ENCODE measurements at regions not wholly inside any gene's neighbourhood (a gene's known extent, or its start where the extent isn't known, plus 50 kb on each side); places are given as distances from the start of the nearest gene placed in this dataset.

GRCh38 chr12:118727979-118728366 is 253.4 kb upstream of the SRRM4 start:
- H2AFZ ChIP-seq: no peak overlapping the region
- H3K4me2 ChIP-seq (ENCODE audit: low read length): no peak overlapping the region
- no peak overlapping the region for H3K27ac ChIP-seq
- no peaks in the 10 kb centered on the region for H3K27me3 ChIP-seq (ENCODE audit: control insufficient read depth, insufficient read depth, low read length)
- H3K4me1 ChIP-seq: no peaks in the 10 kb centered on the region
- TF ChIP-seq, protein P1, sequence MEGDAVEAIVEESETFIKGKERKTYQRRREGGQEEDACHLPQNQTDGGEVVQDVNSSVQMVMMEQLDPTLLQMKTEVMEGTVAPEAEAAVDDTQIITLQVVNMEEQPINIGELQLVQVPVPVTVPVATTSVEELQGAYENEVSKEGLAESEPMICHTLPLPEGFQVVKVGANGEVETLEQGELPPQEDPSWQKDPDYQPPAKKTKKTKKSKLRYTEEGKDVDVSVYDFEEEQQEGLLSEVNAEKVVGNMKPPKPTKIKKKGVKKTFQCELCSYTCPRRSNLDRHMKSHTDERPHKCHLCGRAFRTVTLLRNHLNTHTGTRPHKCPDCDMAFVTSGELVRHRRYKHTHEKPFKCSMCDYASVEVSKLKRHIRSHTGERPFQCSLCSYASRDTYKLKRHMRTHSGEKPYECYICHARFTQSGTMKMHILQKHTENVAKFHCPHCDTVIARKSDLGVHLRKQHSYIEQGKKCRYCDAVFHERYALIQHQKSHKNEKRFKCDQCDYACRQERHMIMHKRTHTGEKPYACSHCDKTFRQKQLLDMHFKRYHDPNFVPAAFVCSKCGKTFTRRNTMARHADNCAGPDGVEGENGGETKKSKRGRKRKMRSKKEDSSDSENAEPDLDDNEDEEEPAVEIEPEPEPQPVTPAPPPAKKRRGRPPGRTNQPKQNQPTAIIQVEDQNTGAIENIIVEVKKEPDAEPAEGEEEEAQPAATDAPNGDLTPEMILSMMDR (IDR thresholded peaks at IDR 0.05): no peak
- H3K4me3 ChIP-seq (ENCODE audit: low read depth, low read length): no peak overlapping the region
- H3K9ac ChIP-seq: no peak overlapping the region
- H3K79me2 ChIP-seq: no peaks in the 10 kb centered on the region
- no peaks in the 10 kb centered on the region for H3K9me3 ChIP-seq (ENCODE audit: control insufficient read depth, low read length)
- H3K36me3 ChIP-seq (ENCODE audit: control insufficient read depth, insufficient read depth, low read length): no peaks in the 10 kb centered on the region

GRCh38 chr12:118734266-118734665 is 247.1 kb upstream of the SRRM4 start:
- H3K9me3 ChIP-seq (ENCODE audit: control insufficient read depth, low read length): no peaks in the 10 kb centered on the region
- H3K4me1 ChIP-seq: no peaks in the 10 kb centered on the region
- no peak overlapping the region for H2AFZ ChIP-seq
- TF ChIP-seq, protein P1 (IDR thresholded peaks at IDR 0.05): no peak
- no peak overlapping the region for H3K4me3 ChIP-seq (ENCODE audit: low read depth, low read length)
- no peak overlapping the region for H3K27ac ChIP-seq
- H3K79me2 ChIP-seq: no peaks in the 10 kb centered on the region
- H3K27me3 ChIP-seq (ENCODE audit: control insufficient read depth, insufficient read depth, low read length): no peaks in the 10 kb centered on the region
- H3K36me3 ChIP-seq (ENCODE audit: control insufficient read depth, insufficient read depth, low read length): no peaks in the 10 kb centered on the region
- H3K4me2 ChIP-seq (ENCODE audit: low read length): no peak overlapping the region
- no peak overlapping the region for H3K9ac ChIP-seq

DNA sequence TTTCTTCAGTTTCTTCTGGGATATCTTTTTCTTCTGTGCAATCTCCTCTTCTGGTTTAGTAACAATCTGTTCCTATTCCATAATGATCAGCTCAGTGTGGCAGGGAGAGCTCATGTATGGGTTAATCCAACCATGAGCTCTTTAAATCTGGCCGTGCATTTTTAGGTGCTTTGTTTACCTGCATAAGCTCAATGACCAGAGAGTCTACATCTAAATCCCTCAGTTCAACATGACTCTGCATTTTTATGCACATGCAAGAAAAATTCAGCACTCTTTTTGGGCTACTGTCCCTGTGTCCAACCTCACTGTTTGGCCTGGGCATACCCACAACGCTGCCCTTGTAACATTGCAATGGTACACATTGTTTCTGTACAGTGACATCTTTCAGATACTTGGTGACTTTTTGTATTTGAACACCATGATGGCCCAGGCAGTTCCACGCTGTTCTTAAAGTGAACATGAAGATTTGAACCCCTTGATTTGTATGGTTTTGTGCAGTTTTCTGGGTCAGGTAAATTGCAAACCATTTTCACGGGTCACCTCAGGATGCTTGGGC is 243.3 kb upstream of the SRRM4 start:
- Histone ChIP-seq H2AFZ (no peak overlapping the region), H3K27ac (no peak overlapping the region), H3K4me1 (no peaks in the 10 kb centered on the region), H3K27me3 (ENCODE audit: control insufficient read depth, insufficient read depth, low read length) (no peaks in the 10 kb centered on the region), H3K4me2 (ENCODE audit: low read length) (no peak overlapping the region), H3K9ac (no peak overlapping the region), H3K9me3 (ENCODE audit: control insufficient read depth, low read length) (no peaks in the 10 kb centered on the region), H3K79me2 (no peaks in the 10 kb centered on the region), H3K36me3 (ENCODE audit: control insufficient read depth, insufficient read depth, low read length) (no peaks in the 10 kb centered on the region), H3K4me3 (ENCODE audit: low read depth, low read length) (no peak overlapping the region)
- TF ChIP-seq, protein P1 (IDR thresholded peaks at IDR 0.05): no peak

DNA sequence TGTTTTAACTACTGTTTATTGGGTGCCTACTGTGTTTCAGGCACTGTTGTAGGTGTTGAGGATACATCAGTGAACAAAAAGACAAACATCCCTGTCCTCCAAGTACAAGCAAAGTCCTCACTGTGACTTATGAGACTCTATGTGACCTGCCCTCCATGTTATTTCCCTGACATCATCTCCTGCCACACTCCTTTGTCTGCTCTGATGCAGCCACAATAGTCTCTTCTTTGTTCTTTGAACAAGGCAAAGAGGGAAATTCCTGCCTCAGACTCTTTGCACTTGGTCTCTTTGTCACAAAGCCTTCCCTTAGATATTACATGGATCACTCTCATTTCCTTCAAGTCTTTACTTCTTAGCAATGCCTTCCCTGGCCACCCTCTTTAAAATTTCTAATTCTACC is 240.1 kb upstream of the SRRM4 start:
- Histone ChIP-seq H3K4me3 (ENCODE audit: low read depth, low read length) (no peak overlapping the region), H3K9me3 (ENCODE audit: control insufficient read depth, low read length) (no peaks in the 10 kb centered on the region), H3K4me2 (ENCODE audit: low read length) (no peak overlapping the region), H3K27me3 (ENCODE audit: control insufficient read depth, insufficient read depth, low read length) (no peaks in the 10 kb centered on the region), H2AFZ (no peak overlapping the region), H3K36me3 (ENCODE audit: control insufficient read depth, insufficient read depth, low read length) (no peaks in the 10 kb centered on the region), H3K27ac (no peak overlapping the region), H3K79me2 (no peaks in the 10 kb centered on the region), H3K4me1 (no peaks in the 10 kb centered on the region), H3K9ac (no peak overlapping the region)
- TF ChIP-seq, protein P1 (IDR thresholded peaks at IDR 0.05): no peak

DNA sequence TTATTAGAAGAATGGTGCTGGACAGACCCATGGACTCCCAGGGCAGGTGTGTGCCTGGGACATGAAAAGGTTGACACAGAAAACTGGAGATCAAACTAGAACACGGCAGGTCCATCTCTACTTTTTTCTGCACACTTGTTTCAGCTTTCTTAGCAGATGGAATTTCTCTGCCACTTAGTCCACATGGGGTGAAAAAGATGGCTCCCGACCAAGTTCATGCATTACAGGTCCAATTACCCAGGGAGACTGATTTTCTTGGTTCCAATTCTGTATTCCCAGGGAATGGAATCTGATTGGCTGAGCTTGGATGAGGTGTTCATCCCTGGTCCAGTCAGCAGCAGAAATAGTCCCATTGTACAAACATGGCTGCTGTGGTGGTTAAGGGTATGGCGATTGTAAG is 238.9 kb upstream of the SRRM4 start:
- Histone ChIP-seq H3K27ac (no peak overlapping the region), H3K79me2 (no peaks in the 10 kb centered on the region), H3K9ac (no peak overlapping the region), H2AFZ (no peak overlapping the region), H3K4me3 (ENCODE audit: low read depth, low read length) (no peak overlapping the region), H3K9me3 (ENCODE audit: control insufficient read depth, low read length) (no peaks in the 10 kb centered on the region), H3K4me1 (no peaks in the 10 kb centered on the region), H3K4me2 (ENCODE audit: low read length) (no peak overlapping the region), H3K36me3 (ENCODE audit: control insufficient read depth, insufficient read depth, low read length) (no peaks in the 10 kb centered on the region), H3K27me3 (ENCODE audit: control insufficient read depth, insufficient read depth, low read length) (no peaks in the 10 kb centered on the region)
- TF ChIP-seq, protein P1 (IDR thresholded peaks at IDR 0.05): no peak
